GM19452 (cell line): ENCODE measurements at regions not wholly inside any gene's neighbourhood (a gene's known extent, or its start where the extent isn't known, plus 50 kb on each side); places are given as distances from the start of the nearest gene placed in this dataset.
A peak's percentile ranks its signal among the peaks of the same experiment; 100 is the strongest.
"Not testable (repeated sequence)": the region's sequence is repeated elsewhere in the genome, so short reads cannot be mapped to it uniquely, and the experiment has no call there.

Source experiments
- ATAC-seq: cut with Tn5 transposase; IDR thresholded peaks from one replicate; pipeline ENCODE4 v1.9.1; 2021; ENCODE audit not compliant: unreplicated experiment

GRCh38 chr7:104956753-104957450, 57.1 kb upstream of the KMT2E start:
- ATAC-seq: peak; percentile 92

DNA sequence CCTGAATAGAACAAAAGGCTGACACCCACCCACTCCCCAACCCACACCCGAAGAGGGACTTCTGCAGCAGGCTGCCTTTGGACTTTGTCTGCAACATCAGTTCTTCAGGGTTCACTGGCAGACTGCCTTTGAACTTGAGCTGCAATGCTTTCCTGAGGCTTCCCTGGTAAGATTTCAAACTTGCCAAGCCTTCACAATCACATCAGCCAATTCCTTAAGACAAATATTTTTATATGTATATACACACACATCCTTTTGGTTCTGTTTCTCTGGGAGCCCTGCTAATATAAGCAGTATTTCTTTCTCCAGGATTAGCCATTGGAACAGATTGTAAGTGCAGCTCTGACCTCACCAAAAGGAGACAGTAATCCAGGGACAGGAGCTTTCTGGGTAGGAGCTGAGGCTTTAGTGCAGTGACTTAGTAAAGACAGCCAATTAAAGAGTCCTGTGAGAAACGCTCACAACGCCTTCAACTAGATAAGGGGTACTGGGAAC, 55.6 kb upstream of the KMT2E start:
- ATAC-seq: no peak

DNA sequence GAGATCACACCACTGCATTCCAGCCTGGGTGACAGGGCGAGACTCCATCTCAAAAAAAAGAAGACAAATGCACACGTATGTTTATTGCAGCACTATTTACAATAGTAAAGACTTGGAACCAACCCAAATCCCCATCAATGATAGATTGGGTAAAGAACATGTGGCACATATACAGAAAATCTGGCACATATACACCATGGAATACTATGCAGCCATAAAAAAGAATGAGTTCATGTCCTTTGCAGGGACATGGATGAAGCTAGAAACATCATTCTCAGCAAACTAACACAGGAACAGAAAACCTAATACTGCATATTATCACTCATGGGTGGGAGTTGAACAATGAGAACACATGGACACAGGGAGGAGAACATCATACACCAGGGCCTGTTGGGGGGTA, 54.5 kb upstream of the KMT2E start:
- ATAC-seq: not testable (repeated sequence)

GRCh38 chr7:104960741-104961448, 53.1 kb upstream of the KMT2E start:
- peak; percentile 45 for ATAC-seq

GRCh38 chr7:104961821-104962220, 52.2 kb upstream of the KMT2E start:
- no peak for ATAC-seq

DNA sequence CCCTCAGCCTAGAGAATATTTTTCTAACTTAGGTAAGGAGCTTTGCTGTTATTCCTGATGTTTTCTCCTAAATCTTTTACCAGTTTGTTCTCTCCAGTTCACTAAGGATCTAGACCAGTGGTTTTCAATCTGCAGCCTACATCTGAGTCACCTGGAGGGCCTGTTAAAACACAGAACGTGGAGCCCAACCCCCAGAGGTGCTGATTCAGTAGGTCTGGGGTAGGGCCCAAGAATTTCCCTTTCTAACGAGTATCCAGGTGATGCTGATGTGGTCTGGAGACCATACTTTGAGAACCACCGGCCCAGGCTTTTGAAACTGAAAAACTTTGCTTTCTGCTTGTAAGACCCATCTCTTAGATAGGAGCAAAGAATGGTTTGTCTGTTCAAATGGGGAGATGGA, 51.2 kb upstream of the KMT2E start:
- no peak for ATAC-seq

DNA sequence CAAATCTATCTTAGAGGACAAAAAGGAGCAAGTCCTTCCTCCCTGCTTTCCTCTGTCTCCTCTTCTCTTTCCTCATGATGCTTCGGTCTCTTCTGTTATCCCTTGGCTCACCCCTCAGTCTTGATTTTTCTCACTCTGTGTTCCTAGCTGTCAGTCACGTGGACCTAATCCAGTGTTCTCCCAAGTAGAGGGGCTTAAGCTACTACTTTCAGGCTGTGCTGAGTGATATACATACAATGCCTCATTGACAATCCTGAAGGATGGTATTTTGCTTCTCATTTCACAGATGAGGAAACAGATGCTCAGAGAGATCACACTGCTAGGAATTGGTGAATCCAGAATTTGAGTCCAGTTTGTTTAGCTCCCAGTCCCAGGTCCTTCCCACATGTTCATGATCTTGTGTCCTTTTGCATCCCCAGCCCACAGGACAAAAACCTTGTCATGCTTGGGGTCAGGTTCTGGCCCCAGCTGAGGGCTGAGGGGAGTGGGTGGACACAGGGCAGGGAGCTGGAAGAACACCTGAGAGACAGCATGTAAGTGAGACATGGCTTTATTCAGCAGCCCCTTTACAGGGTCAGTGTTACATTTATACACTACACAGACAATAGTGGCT, 50.5 kb upstream of the KMT2E start:
- ATAC-seq: no peak

DNA sequence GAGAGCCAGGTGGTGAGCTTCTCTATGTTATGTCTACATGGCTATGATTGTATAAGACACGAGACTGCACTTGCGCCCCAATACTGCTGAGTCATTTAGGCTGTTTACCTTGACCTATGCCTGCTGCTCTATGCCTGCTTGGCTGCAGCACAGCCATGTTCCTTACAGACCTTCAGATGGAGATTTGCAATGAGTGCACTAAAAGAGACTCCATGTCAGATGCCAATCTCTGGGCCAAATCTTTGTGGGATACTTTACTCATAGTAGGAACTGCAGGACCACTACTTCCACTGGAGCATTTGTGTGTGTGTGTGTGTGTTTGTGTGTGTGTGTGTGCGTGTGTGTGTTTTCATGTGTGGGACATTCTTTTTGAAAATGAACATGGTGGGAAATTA, 50.0 kb upstream of the KMT2E start:
- no peak for ATAC-seq
